ENCODE measurements at regions not wholly inside any gene's neighbourhood (a gene's known extent, or its start where the extent isn't known, plus 50 kb on each side); places are given as distances from the start of the nearest gene placed in this dataset.

DNA sequence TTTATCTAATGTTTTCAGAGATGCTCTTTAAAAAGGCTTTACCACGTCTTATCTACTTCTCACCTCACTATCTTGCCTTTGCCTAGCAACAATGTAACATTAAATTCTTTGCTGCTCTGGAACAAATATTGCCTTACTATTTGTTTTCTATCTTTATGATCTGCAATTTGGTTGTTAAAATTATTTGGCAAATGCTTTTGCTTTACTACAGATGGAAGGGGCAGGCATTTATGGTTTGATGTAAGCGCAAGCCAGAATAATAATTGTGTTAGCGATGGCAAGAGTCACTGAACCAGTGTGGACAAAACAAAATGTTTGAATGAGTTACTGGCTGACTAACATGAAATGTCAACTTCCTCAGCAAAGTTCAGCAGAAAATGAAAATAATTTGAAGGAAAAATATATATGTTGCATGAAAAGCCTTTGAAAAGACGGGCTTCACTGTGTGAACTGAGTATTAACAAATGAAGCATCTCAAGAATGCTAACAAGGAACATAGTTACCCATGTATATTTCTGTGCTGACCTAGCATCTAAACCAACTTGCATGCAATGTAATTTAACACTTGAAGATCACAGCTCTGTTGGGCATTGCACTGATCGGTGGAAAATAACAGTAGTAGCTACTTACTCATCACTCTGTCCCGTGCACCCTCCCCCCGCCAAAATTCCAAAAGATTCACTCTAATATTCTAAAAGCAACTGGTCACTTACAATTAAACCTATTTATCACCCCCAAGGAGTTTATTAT lies 454.0 kb upstream of the ARHGEF26 start:
- Histone ChIP-seq H3K27ac (no peak overlapping the region), H3K4me3 (no peak overlapping the region), H3K27me3 (no peaks in the 10 kb centered on the region), H3K9me3 (no peaks in the 10 kb centered on the region), H3K36me3 (no peaks in the 10 kb centered on the region), H3K4me1 (no peaks in the 10 kb centered on the region)
- TF ChIP-seq CTCF (IDR thresholded peaks at IDR 0.05) = no peak
- TF ChIP-seq POLR2A (IDR thresholded peaks at IDR 0.05) = no peak
- no peak for ATAC-seq
- intact Hi-C loops (cut with DNase I) = no loop called here
- DNase-seq = no peak
- WGBS, 4 donors = 64 to 67% (median 65%) methylated on average over 7 of the region's 7 CpGs

DNA sequence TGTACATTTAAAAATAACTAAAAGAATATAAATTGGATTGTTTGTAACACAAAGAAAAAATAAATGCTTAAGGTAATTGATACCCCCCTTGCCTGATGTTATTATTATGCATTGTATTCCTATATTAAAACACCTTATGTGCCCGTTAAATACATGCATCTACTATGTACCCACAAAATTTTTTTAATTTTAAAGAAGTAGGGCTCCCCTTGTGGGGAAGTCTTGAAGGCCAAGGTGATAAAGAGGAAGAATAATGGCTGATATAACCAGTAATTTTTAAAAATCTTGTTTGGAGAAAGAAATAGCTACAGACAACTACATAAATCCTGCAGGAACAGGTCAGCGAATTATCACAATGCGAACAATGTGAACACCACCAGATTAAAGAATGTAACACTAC lies 451.7 kb upstream of the ARHGEF26 start:
- no peaks in the 10 kb centered on the region for H3K36me3 ChIP-seq
- TF ChIP-seq CTCF (IDR thresholded peaks at IDR 0.05) = no peak
- TF ChIP-seq POLR2A (IDR thresholded peaks at IDR 0.05) = no peak
- 75 to 95% (median 86%) methylated on average over 3 of the region's 3 CpGs for WGBS, 4 donors
- DNase-seq (no peak), ATAC-seq (no peak)
- intact Hi-C loops (cut with DNase I) = no loop called here
- no peak overlapping the region for H3K4me3 ChIP-seq
- H3K9me3 ChIP-seq = no peaks in the 10 kb centered on the region
- H3K4me1 ChIP-seq = no peaks in the 10 kb centered on the region
- H3K27me3 ChIP-seq = no peaks in the 10 kb centered on the region
- H3K27ac ChIP-seq = no peak overlapping the region

GRCh38 chr3:153670577-153670976 lies 450.6 kb upstream of the ARHGEF26 start:
- ATAC-seq (no peak), DNase-seq (no peak)
- 62 to 89% (median 81%) methylated on average over 3 of the region's 3 CpGs for WGBS, 4 donors
- no peaks in the 10 kb centered on the region for H3K9me3 ChIP-seq
- no peaks in the 10 kb centered on the region for H3K27me3 ChIP-seq
- no peak for TF ChIP-seq CTCF (IDR thresholded peaks at IDR 0.05)
- TF ChIP-seq POLR2A (IDR thresholded peaks at IDR 0.05) = no peak
- no peaks in the 10 kb centered on the region for H3K36me3 ChIP-seq
- no peaks in the 10 kb centered on the region for H3K4me1 ChIP-seq
- intact Hi-C loops (cut with DNase I) = no loop called here
- no peak overlapping the region for H3K27ac ChIP-seq
- H3K4me3 ChIP-seq = no peak overlapping the region

- Histone ChIP-seq H3K36me3 (no peaks in the 10 kb centered on the region), H3K4me3 (no peak overlapping the region), H3K27ac (no peak overlapping the region), H3K9me3 (no peaks in the 10 kb centered on the region), H3K4me1 (no peaks in the 10 kb centered on the region), H3K27me3 (no peaks in the 10 kb centered on the region)
- ATAC-seq (no peak), DNase-seq (no peak)
- TF ChIP-seq POLR2A (IDR thresholded peaks at IDR 0.05) (no peak), CTCF (IDR thresholded peaks at IDR 0.05) (no peak)
- WGBS, 4 donors = 85 to 93% (median 90%) methylated on average over 2 of the region's 2 CpGs
- intact Hi-C loops (cut with DNase I) = no loop called here
Measured at GRCh38 chr3:153673853-153674252, 447.3 kb upstream of the ARHGEF26 start.

All from heart left ventricle (tissue), 16 donors.